ENCODE measurements at regions not wholly inside any gene's neighbourhood (a gene's known extent, or its start where the extent isn't known, plus 50 kb on each side); places are given as distances from the start of the nearest gene placed in this dataset.
"Not testable (repeated sequence)": the region's sequence is repeated elsewhere in the genome, so short reads cannot be mapped to it uniquely, and the experiment has no call there.

DNA sequence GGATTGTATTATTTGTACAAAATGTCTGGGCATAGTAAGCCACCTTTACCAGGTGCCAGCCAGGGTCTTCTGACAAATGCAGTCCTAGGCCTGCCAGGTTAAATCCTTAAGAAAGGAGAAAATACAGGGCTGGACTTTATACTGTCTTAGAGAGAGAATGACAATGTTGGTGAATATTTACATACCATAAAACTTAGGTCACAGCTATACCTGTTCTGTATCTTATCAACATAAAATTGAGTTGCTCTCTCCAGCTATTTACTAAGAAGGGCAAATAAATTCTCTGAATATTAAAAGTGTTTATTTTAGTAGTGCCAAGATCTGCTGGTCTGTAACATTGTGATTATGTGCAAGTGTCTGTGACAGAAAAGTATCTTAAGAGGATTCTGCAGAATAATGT, 971.1 kb downstream of the AACS start:
- Mint-ChIP-seq H3K4me3 (no peak overlapping the region), H3K4me1 (ENCODE audit: low read depth) (no peaks in the 10 kb centered on the region), H3K27ac (no peak overlapping the region), H3K36me3 (ENCODE audit: low read depth) (no peaks in the 10 kb centered on the region), H3K27me3 (ENCODE audit: insufficient read depth) (no peaks in the 10 kb centered on the region; the same call in 1 of the 2 replicates), H3K9me3 (peaks cover 40% of the 10 kb centered on the region)
- TF ChIP-seq, protein P1, sequence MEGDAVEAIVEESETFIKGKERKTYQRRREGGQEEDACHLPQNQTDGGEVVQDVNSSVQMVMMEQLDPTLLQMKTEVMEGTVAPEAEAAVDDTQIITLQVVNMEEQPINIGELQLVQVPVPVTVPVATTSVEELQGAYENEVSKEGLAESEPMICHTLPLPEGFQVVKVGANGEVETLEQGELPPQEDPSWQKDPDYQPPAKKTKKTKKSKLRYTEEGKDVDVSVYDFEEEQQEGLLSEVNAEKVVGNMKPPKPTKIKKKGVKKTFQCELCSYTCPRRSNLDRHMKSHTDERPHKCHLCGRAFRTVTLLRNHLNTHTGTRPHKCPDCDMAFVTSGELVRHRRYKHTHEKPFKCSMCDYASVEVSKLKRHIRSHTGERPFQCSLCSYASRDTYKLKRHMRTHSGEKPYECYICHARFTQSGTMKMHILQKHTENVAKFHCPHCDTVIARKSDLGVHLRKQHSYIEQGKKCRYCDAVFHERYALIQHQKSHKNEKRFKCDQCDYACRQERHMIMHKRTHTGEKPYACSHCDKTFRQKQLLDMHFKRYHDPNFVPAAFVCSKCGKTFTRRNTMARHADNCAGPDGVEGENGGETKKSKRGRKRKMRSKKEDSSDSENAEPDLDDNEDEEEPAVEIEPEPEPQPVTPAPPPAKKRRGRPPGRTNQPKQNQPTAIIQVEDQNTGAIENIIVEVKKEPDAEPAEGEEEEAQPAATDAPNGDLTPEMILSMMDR (IDR thresholded peaks at IDR 0.05): no peak
- no peak for DNase-seq

- no peak overlapping the region for H3K4me3 Mint-ChIP-seq
- no peaks in the 10 kb centered on the region for H3K4me1 Mint-ChIP-seq (ENCODE audit: low read depth)
- H3K27ac Mint-ChIP-seq: no peak overlapping the region
- DNase-seq: no peak
- no peaks in the 10 kb centered on the region; the same call in 1 of the 2 replicates for H3K27me3 Mint-ChIP-seq (ENCODE audit: insufficient read depth)
- H3K9me3 Mint-ChIP-seq: peaks cover 38% of the 10 kb centered on the region
- TF ChIP-seq, protein P1 (IDR thresholded peaks at IDR 0.05): no peak
- H3K36me3 Mint-ChIP-seq (ENCODE audit: low read depth): no peaks in the 10 kb centered on the region
These were observed 973.2 kb downstream of the AACS start for GRCh38 chr12:126038434-126038833.

- Mint-ChIP-seq H3K36me3 (ENCODE audit: low read depth) (no peaks in the 10 kb centered on the region), H3K4me1 (ENCODE audit: low read depth) (no peaks in the 10 kb centered on the region), H3K27ac (no peak overlapping the region), H3K4me3 (no peak overlapping the region), H3K27me3 (ENCODE audit: insufficient read depth) (no peaks in the 10 kb centered on the region; the same call in 1 of the 2 replicates), H3K9me3 (peaks cover 33% of the 10 kb centered on the region)
- DNase-seq: no peak
- TF ChIP-seq, protein P1 (IDR thresholded peaks at IDR 0.05): no peak
These were observed 975.1 kb downstream of the AACS start for GRCh38 chr12:126040307-126040706.

GRCh38 chr12:126042286-126042685, 977.1 kb downstream of the AACS start:
- DNase-seq: no peak
- Mint-ChIP-seq H3K9me3 (peaks cover 47% of the 10 kb centered on the region), H3K27me3 (ENCODE audit: insufficient read depth) (no peaks in the 10 kb centered on the region; the same call in none of the 2 replicates), H3K4me1 (ENCODE audit: low read depth) (no peaks in the 10 kb centered on the region), H3K36me3 (ENCODE audit: low read depth) (no peaks in the 10 kb centered on the region), H3K27ac (no peak overlapping the region), H3K4me3 (no peak overlapping the region)
- TF ChIP-seq, protein P1 (IDR thresholded peaks at IDR 0.05): no peak

GRCh38 chr12:126049501-126049900, 984.3 kb downstream of the AACS start:
- not testable (repeated sequence) for H3K4me3 Mint-ChIP-seq
- peaks cover 59% of the 10 kb centered on the region for H3K9me3 Mint-ChIP-seq

DNA sequence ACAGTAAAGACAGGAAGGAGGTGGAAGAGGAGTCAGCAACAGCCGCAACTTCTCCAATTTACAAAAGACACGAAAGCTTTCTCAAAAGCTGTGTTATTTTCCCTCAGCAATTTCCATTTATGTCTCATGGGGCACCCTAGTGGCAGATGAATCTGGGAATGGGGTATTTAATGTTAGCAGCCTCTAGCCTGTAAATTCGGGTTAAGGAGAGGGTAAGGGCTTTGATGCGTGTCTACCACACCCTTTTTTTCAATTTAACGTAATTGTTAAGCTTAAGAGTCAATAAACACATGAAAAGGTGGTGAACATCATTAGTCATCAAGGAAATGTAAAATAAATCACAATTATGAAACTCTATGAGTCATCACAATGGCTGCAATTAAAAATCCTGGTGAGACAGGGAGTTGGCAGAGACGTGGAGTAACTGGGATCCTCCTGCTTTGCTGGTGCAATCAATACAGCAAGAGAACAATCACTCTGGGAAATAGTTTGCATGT, 986.4 kb downstream of the AACS start:
- peak; percentile 1 for DNase-seq
- TF ChIP-seq, protein P1 (IDR thresholded peaks at IDR 0.05): no peak
- Mint-ChIP-seq H3K27me3 (ENCODE audit: insufficient read depth) (no peaks in the 10 kb centered on the region), H3K4me3 (no peak overlapping the region), H3K4me1 (ENCODE audit: low read depth) (no peaks in the 10 kb centered on the region), H3K27ac (no peak overlapping the region), H3K9me3 (peaks cover 70% of the 10 kb centered on the region), H3K36me3 (ENCODE audit: low read depth) (no peaks in the 10 kb centered on the region)

More at GRCh38 chr12:126049501-126049900, 984.3 kb downstream of the AACS start:
- H3K36me3 Mint-ChIP-seq (ENCODE audit: low read depth); H3K4me1 Mint-ChIP-seq (ENCODE audit: low read depth); H3K27me3 Mint-ChIP-seq (ENCODE audit: insufficient read depth); H3K27ac Mint-ChIP-seq; DNase-seq: not testable (repeated sequence)
